Ovary (tissue), 3 donors: ENCODE measurements at regions not wholly inside any gene's neighbourhood (a gene's known extent, or its start where the extent isn't known, plus 50 kb on each side); places are given as distances from the start of the nearest gene placed in this dataset.

Experiments used
- CTCF ChIP-seq, 3 donors: fragments of 450-650 bp in 2 of 3; fragments of 200-600 bp in 1 of 3; IDR thresholded peaks; one replicate each; pipeline versions ENCODE4 v1.5.1 to v1.8.0; 2016 to 2022; ENCODE audit warnings: antibody characterized with exemption in 3 of 3, mild to moderate bottlenecking in 1 of 3
- EP300 ChIP-seq: sonication (generic); formaldehyde crosslinking; IDR thresholded peaks from one replicate; pipeline ENCODE4 v1.6.1; 2017; ENCODE audit warnings: antibody characterized with exemption
- POLR2A ChIP-seq: fragments of 450-650 bp; IDR thresholded peaks from one replicate; pipeline ENCODE4 v1.6.1; 2017; ENCODE audit warnings: antibody characterized with exemption, mild to moderate bottlenecking, moderate library complexity
- donor health status: DM: no; HTN: no; CAD: no.

GRCh38 chr15:93327364-93327763, 238.4 kb upstream of the RGMA start:
- TF ChIP-seq CTCF (IDR thresholded peaks at IDR 0.05) (no peak), POLR2A (no peak), EP300 (no peak)
